Hepatocyte (in vitro differentiated cells): ENCODE measurements at regions not wholly inside any gene's neighbourhood (a gene's known extent, or its start where the extent isn't known, plus 50 kb on each side); places are given as distances from the start of the nearest gene placed in this dataset.

ENCODE experiments used
- EZH2 ChIP-seq: fragments of 200-600 bp; sonication (generic); IDR thresholded peaks from 2 replicates; pipeline ENCODE4 v1.6.1; 2016; ENCODE audit warnings: antibody characterized with exemption, mild to moderate bottlenecking, borderline replicate concordance
- EZH2phosphoT487 ChIP-seq: fragments of 200-600 bp; sonication (generic); IDR thresholded peaks from one replicate; pipeline ENCODE4 v1.6.1; 2018; ENCODE audit warnings: antibody characterized with exemption, mild to moderate bottlenecking, low read depth, moderate library complexity; ENCODE audit not compliant: unreplicated experiment, severe bottlenecking
- TF ChIP-seq, protein P1 (sequence below): fragments of 200-600 bp; sonication (generic); IDR thresholded peaks from 2 replicates; pipeline ENCODE4 v1.5.1; 2016; ENCODE audit warnings: antibody characterized with exemption, mild to moderate bottlenecking; ENCODE audit not compliant: poor library complexity

DNA sequence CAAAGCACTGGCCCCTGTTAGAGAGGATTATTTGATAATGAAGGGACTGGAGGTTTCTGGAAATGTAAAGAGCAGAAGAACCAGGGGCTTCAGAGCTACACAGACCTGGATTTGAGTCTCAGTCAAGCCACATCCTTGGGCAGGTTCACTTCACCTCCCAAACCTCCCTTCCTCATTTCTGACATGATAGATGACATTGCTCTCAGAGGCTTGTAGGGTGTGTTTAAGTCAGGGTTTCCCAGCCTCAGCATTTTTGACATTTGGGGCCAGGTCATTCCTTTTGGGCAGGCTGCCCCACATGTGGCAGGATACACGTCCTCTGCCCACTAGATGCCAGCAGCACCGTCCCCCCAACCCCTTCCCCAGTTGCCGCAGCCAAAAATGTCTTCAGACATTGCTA, 474.6 kb downstream of the MATN1 start:
- TF ChIP-seq, protein P1, sequence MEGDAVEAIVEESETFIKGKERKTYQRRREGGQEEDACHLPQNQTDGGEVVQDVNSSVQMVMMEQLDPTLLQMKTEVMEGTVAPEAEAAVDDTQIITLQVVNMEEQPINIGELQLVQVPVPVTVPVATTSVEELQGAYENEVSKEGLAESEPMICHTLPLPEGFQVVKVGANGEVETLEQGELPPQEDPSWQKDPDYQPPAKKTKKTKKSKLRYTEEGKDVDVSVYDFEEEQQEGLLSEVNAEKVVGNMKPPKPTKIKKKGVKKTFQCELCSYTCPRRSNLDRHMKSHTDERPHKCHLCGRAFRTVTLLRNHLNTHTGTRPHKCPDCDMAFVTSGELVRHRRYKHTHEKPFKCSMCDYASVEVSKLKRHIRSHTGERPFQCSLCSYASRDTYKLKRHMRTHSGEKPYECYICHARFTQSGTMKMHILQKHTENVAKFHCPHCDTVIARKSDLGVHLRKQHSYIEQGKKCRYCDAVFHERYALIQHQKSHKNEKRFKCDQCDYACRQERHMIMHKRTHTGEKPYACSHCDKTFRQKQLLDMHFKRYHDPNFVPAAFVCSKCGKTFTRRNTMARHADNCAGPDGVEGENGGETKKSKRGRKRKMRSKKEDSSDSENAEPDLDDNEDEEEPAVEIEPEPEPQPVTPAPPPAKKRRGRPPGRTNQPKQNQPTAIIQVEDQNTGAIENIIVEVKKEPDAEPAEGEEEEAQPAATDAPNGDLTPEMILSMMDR, result no peak
- TF ChIP-seq EZH2 (no peak), EZH2phosphoT487 (no peak)
